Smooth muscle cell (in vitro differentiated cells): ENCODE measurements at regions not wholly inside any gene's neighbourhood (a gene's known extent, or its start where the extent isn't known, plus 50 kb on each side); places are given as distances from the start of the nearest gene placed in this dataset.

ENCODE experiments used
- DNase-seq: peaks from one replicate; lab custom pipeline; 2025; ENCODE audit not compliant: unreplicated experiment; lab: John Stamatoyannopoulos, UW
- H2AFZ ChIP-seq: fragments of 200-600 bp; sonication (generic); 2 replicates; pipeline ENCODE4 v1.6.0; 2016; ENCODE audit warnings: antibody characterized with exemption, low read depth, mild to moderate bottlenecking
- H3F3A ChIP-seq: fragments of 200-600 bp; sonication (generic); 2 replicates; pipeline ENCODE4 v1.6.0; 2017; ENCODE audit warnings: antibody characterized with exemption, low read depth
- H3K27ac ChIP-seq: fragments of 200-600 bp; sonication (generic); 2 replicates; pipeline ENCODE4 v1.5.1; 2016; ENCODE audit warnings: low read depth, mild to moderate bottlenecking
- H3K27me3 ChIP-seq: fragments of 200-600 bp; sonication (generic); 2 replicates; pipeline ENCODE4 v1.6.1; 2016; ENCODE audit warnings: low read depth, mild to moderate bottlenecking
- H3K36me3 ChIP-seq: fragments of 200-600 bp; sonication (generic); 2 replicates; pipeline ENCODE4 v1.5.1; 2016; ENCODE audit warnings: low read depth
- H3K4me1 ChIP-seq: fragments of 200-600 bp; sonication (generic); 2 replicates; pipeline ENCODE4 v1.5.1; 2016; ENCODE audit warnings: low read depth
- H3K4me2 ChIP-seq: fragments of 200-600 bp; sonication (generic); 2 replicates; pipeline ENCODE4 v1.6.0; 2016; ENCODE audit warnings: mild to moderate bottlenecking
- H3K4me3 ChIP-seq: fragments of 200-600 bp; sonication (generic); 2 replicates; pipeline ENCODE4 v1.5.1; 2016; ENCODE audit warnings: mild to moderate bottlenecking
- H3K79me2 ChIP-seq: fragments of 200-600 bp; sonication (generic); 2 replicates; pipeline ENCODE4 v1.6.0; 2016; ENCODE audit warnings: low read depth, mild to moderate bottlenecking
- H3K9ac ChIP-seq: fragments of 200-600 bp; sonication (generic); 2 replicates; pipeline ENCODE4 v1.6.0; 2016; ENCODE audit warnings: low read depth
- H3K9me3 ChIP-seq: fragments of 200-600 bp; sonication (generic); replicated peaks from 2 replicates; pipeline ENCODE4 v1.5.1; 2016; ENCODE audit warnings: low read depth
- H4K20me1 ChIP-seq: fragments of 200-600 bp; sonication (generic); 2 replicates; pipeline ENCODE4 v1.6.0; 2016; ENCODE audit warnings: low read depth
- WGBS: methylation state at CpG from one replicate; pipeline ENCODE4 v1.1.7; 2016; ENCODE audit warnings: low lambda C conversion rate; 5-methylcytosine and 5-hydroxymethylcytosine counted together
- TF ChIP-seq, protein P1 (sequence below): fragments of 200-600 bp; sonication (generic); IDR thresholded peaks from 2 replicates; pipeline ENCODE4 v1.5.1; 2017; ENCODE audit warnings: borderline replicate concordance, mild to moderate bottlenecking, antibody characterized with exemption; ENCODE audit not compliant: insufficient read depth, poor library complexity, severe bottlenecking

GRCh38 chr10:91103384-91104192 is 116.9 kb upstream of the PCGF5 start:
- Histone ChIP-seq H3K4me1 (no peaks in the 10 kb centered on the region), H3K27me3 (no peaks in the 10 kb centered on the region), H3K9ac (no peak overlapping the region), H3F3A (no peaks in the 10 kb centered on the region), H3K27ac (no peak overlapping the region), H3K4me3 (no peak overlapping the region), H3K36me3 (no peaks in the 10 kb centered on the region), H2AFZ (no peak overlapping the region), H3K4me2 (no peak overlapping the region), H4K20me1 (no peaks in the 10 kb centered on the region), H3K79me2 (no peaks in the 10 kb centered on the region), H3K9me3 (no peaks in the 10 kb centered on the region)
- DNase-seq: no peak
- TF ChIP-seq, protein P1, sequence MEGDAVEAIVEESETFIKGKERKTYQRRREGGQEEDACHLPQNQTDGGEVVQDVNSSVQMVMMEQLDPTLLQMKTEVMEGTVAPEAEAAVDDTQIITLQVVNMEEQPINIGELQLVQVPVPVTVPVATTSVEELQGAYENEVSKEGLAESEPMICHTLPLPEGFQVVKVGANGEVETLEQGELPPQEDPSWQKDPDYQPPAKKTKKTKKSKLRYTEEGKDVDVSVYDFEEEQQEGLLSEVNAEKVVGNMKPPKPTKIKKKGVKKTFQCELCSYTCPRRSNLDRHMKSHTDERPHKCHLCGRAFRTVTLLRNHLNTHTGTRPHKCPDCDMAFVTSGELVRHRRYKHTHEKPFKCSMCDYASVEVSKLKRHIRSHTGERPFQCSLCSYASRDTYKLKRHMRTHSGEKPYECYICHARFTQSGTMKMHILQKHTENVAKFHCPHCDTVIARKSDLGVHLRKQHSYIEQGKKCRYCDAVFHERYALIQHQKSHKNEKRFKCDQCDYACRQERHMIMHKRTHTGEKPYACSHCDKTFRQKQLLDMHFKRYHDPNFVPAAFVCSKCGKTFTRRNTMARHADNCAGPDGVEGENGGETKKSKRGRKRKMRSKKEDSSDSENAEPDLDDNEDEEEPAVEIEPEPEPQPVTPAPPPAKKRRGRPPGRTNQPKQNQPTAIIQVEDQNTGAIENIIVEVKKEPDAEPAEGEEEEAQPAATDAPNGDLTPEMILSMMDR: no peak
- WGBS: 46% methylated on average over 5 of the region's 5 CpGs

- no peaks in the 10 kb centered on the region for H3K36me3 ChIP-seq
- no peaks in the 10 kb centered on the region for H3K27me3 ChIP-seq
- TF ChIP-seq, protein P1: no peak
- no peaks in the 10 kb centered on the region for H3K9me3 ChIP-seq
- H3K4me1 ChIP-seq: no peaks in the 10 kb centered on the region
- H3K79me2 ChIP-seq: no peaks in the 10 kb centered on the region
- WGBS: 87% methylated on average over 13 of the region's 13 CpGs
- H3F3A ChIP-seq: no peaks in the 10 kb centered on the region
- no peaks in the 10 kb centered on the region for H4K20me1 ChIP-seq
- no peak overlapping the region for H3K4me3 ChIP-seq
- H3K9ac ChIP-seq: no peak overlapping the region
- H2AFZ ChIP-seq: no peak overlapping the region
- DNase-seq: no peak
- no peak overlapping the region for H3K4me2 ChIP-seq
- no peak overlapping the region for H3K27ac ChIP-seq
These were observed 116.0 kb upstream of the PCGF5 start for GRCh38 chr10:91104193-91105041.

DNA sequence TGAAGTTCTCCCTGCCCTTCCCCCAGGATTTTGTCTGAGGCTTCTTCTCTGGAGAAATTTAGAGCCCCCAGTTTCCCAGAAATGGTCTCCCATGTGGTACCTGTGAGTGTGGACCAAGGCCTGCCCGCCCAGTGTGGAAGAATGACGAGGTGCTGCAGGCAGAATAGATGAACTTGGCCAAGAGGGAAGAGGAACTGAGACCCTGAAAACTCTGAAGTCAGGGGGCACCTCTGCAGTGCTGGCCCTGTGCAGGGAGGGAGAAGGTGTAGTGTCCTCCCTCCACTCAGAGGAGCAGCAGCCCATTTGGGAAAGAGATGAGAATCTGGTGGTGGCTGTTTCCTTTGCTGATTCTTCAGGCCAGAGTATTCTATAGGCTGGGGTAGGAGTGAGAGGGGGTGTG is 115.2 kb upstream of the PCGF5 start:
- no peak overlapping the region for H3K27ac ChIP-seq
- TF ChIP-seq, protein P1: no peak
- no peak for DNase-seq
- no peaks in the 10 kb centered on the region for H4K20me1 ChIP-seq
- no peaks in the 10 kb centered on the region for H3K79me2 ChIP-seq
- no peaks in the 10 kb centered on the region for H3K9me3 ChIP-seq
- H3K4me3 ChIP-seq: no peak overlapping the region
- 95% methylated on average over 2 of the region's 2 CpGs for WGBS
- H3K9ac ChIP-seq: no peak overlapping the region
- H3K4me1 ChIP-seq: no peaks in the 10 kb centered on the region
- H2AFZ ChIP-seq: no peak overlapping the region
- H3K4me2 ChIP-seq: no peak overlapping the region
- H3K27me3 ChIP-seq: no peaks in the 10 kb centered on the region
- H3F3A ChIP-seq: no peaks in the 10 kb centered on the region
- no peaks in the 10 kb centered on the region for H3K36me3 ChIP-seq
